ENCODE measurements at regions not wholly inside any gene's neighbourhood (a gene's known extent, or its start where the extent isn't known, plus 50 kb on each side); places are given as distances from the start of the nearest gene placed in this dataset.
"Not testable (repeated sequence)": the region's sequence is repeated elsewhere in the genome, so short reads cannot be mapped to it uniquely, and the experiment has no call there.

- TF ChIP-seq, protein P1, sequence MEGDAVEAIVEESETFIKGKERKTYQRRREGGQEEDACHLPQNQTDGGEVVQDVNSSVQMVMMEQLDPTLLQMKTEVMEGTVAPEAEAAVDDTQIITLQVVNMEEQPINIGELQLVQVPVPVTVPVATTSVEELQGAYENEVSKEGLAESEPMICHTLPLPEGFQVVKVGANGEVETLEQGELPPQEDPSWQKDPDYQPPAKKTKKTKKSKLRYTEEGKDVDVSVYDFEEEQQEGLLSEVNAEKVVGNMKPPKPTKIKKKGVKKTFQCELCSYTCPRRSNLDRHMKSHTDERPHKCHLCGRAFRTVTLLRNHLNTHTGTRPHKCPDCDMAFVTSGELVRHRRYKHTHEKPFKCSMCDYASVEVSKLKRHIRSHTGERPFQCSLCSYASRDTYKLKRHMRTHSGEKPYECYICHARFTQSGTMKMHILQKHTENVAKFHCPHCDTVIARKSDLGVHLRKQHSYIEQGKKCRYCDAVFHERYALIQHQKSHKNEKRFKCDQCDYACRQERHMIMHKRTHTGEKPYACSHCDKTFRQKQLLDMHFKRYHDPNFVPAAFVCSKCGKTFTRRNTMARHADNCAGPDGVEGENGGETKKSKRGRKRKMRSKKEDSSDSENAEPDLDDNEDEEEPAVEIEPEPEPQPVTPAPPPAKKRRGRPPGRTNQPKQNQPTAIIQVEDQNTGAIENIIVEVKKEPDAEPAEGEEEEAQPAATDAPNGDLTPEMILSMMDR (IDR thresholded peaks at IDR 0.05; ENCODE audit: low read depth, low read length), result no peak
- H3K4me3 ChIP-seq (replicated peaks in 1 of 2; ENCODE audit: low read depth in 2 of 2, low read length in 2 of 2), result no peak overlapping the region
- DNase-seq (ENCODE audit: low read depth in 2 of 2), result no peak
Observed at GRCh38 chr4:12382567-12382966, 953.9 kb upstream of the HS3ST1 start.

- DNase-seq (ENCODE audit: low read depth in 2 of 2), result no peak
- H3K4me3 ChIP-seq (replicated peaks in 1 of 2; ENCODE audit: low read depth in 2 of 2, low read length in 2 of 2), result no peak overlapping the region
- TF ChIP-seq, protein P1 (IDR thresholded peaks at IDR 0.05; ENCODE audit: low read depth, low read length), result no peak
Observed at GRCh38 chr4:12379191-12379590, 950.5 kb upstream of the HS3ST1 start.

DNA sequence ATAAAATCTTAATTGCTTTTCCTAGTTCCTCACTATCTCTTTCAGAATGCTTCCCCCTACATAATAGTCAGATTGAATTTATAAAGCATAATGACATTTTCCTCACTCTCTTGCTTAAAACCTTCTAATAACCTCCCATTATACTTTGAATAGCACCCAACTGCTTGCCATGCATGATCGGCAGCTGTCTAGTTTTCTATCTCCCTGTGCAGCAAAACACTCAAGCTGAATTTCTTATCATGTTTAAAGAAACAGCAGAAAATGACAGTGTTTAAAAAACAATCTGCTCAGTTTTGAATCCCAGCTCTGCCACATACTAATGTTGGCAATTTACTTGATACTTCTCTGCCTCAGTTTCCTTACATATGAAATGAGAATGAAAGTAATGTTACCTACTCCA, 947.1 kb upstream of the HS3ST1 start:
- no peak for DNase-seq (ENCODE audit: low read depth in 2 of 2)
- H3K4me3 ChIP-seq (replicated peaks in 1 of 2; ENCODE audit: low read depth in 2 of 2, low read length in 2 of 2), result no peak overlapping the region
- TF ChIP-seq, protein P1 (IDR thresholded peaks at IDR 0.05; ENCODE audit: low read depth, low read length), result no peak

DNA sequence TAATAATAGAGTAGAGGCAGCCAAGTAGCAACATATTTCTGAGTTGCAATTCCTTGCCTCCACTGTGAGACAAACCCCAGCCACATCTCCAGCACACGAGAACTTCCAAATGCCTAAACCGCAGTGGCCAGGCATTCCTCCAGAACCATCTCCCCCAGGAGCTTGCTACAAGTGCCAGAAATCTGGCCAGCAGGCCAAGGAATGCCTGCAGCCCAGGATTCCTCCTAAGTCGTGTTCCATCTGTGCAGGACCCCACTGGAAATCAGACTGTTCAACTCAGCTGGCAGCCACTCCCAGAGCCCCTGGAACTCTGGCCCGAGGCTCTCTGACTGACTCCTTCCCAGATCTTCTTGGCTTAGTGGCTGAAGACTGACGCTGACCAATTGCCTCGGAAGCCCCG, 937.2 kb upstream of the HS3ST1 start:
- DNase-seq (ENCODE audit: low read depth in 2 of 2), result peak in 1 of 2 donors; percentile 61
- not testable (repeated sequence) for H3K4me3 ChIP-seq (replicated peaks in 1 of 2; ENCODE audit: low read depth in 2 of 2, low read length in 2 of 2)

GRCh38 chr4:12360391-12360790, 931.7 kb upstream of the HS3ST1 start:
- peak; percentile 47 to 73 for DNase-seq (ENCODE audit: low read depth in 2 of 2)
- TF ChIP-seq, protein P1 (IDR thresholded peaks at IDR 0.05; ENCODE audit: low read depth, low read length), result no peak
- H3K4me3 ChIP-seq (replicated peaks in 1 of 2; ENCODE audit: low read depth in 2 of 2, low read length in 2 of 2), result no peak overlapping the region

DNA sequence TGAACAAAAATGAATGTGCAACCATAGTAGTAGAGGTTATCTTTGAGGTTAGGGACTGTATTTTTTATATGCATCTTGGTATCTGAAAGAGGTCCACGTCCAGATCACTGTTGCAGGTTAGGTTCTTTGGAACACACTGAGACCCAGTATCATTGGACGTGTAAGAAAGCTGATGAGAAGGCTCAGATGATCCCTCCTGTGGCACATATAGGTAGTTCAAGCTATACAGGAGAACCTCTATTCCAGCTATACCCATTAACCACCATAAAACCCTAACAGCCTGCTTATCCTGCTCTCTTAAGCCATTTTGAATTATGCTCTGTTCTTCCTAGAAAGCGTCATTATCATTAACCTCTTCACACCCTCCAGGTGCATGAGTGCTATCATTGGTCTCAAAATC, 930.7 kb upstream of the HS3ST1 start:
- DNase-seq (ENCODE audit: low read depth in 2 of 2), result no peak
- TF ChIP-seq, protein P1 (IDR thresholded peaks at IDR 0.05; ENCODE audit: low read depth, low read length), result no peak
- no peak overlapping the region for H3K4me3 ChIP-seq (replicated peaks in 1 of 2; ENCODE audit: low read depth in 2 of 2, low read length in 2 of 2)

DNA sequence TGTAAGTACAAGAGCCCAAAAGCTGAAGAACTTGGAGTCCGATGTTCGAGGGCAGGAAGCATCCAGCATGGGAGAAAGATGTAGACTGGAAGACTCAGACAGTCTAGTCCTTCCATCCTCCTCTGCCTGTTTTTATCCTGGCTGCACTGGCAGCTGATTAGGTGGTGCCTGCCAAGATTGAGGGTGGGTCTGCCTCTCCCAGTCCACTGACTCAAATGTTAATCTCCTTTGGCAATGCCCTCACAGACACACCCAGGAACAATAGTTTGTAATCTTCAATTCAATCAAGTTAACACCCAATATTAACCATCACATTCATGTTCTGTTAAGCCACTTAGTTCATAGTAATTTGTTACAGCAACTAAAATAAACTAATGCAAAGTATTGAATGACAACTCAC, 904.4 kb upstream of the HS3ST1 start:
- DNase-seq (ENCODE audit: low read depth in 2 of 2); H3K4me3 ChIP-seq (replicated peaks in 1 of 2; ENCODE audit: low read depth in 2 of 2, low read length in 2 of 2): not testable (repeated sequence)

DNA sequence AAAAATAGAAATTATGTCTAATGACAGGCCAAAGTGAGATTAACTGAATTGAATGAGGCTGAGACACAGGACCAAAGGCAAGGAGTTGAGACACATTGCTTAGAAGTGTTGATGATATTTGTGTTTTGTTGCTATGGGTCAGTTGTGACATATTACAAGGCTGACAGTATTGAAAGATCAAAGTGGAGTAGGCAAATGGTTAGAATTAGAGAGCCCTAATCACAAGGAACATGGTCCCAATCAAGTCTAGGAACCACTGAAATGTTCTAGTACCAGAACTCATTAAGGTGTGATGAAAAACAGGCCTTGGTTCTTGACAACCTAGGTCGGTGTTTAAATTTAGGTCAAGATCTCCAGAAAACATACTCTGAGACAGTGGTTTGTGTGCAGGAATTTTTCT, 896.3 kb upstream of the HS3ST1 start:
- no peak overlapping the region for H3K4me3 ChIP-seq (replicated peaks in 1 of 2; ENCODE audit: low read depth in 2 of 2, low read length in 2 of 2)
- no peak for DNase-seq (ENCODE audit: low read depth in 2 of 2)
- TF ChIP-seq, protein P1 (IDR thresholded peaks at IDR 0.05; ENCODE audit: low read depth, low read length), result no peak

Measured in cardiac fibroblast (primary cell).